Adrenal gland (tissue), 9 donors: ENCODE measurements at regions not wholly inside any gene's neighbourhood (a gene's known extent, or its start where the extent isn't known, plus 50 kb on each side); places are given as distances from the start of the nearest gene placed in this dataset.

ENCODE experiments used
- DNase-seq, 7 donors: peaks; one replicate each; pipeline ENCODE4 v3.0.0-alpha.2; 2019 to 2020
- H3K27ac ChIP-seq, 5 donors: fragments of 200-600 bp; sonication (generic) in 4 of 5; 1 replicate in 3 of 5; 2 replicates in 2 of 5; pipeline versions ENCODE4 v1.5.1 to v1.8.0; 2016 to 2020; ENCODE audit warnings: mild to moderate bottlenecking in 1 of 5
- H3K27me3 ChIP-seq: fragments of 200-600 bp; 2 replicates; pipeline ENCODE4 v1.8.0; 2021
- H3K36me3 ChIP-seq, 2 donors: fragments of 200-600 bp; replicated peaks in 1 of 2; 1 replicate in 1 of 2; 2 replicates in 1 of 2; pipeline versions ENCODE4 v1.5.1 to v1.8.0; 2018 to 2022
- H3K4me1 ChIP-seq, 2 donors: fragments of 200-600 bp; replicated peaks in 1 of 2; 1 replicate in 1 of 2; 2 replicates in 1 of 2; pipeline versions ENCODE4 v1.5.1 to v1.8.0; 2018 to 2021
- H3K4me3 ChIP-seq, 4 donors: fragments of 200-600 bp; sonication (generic) in 3 of 4; one replicate each; pipeline ENCODE4 v1.5.1; 2016 to 2018
- H3K9me3 ChIP-seq, 3 donors: fragments of 200-600 bp; sonication (generic) in 1 of 3; replicated peaks in 1 of 3; 1 replicate in 2 of 3; 2 replicates in 1 of 3; pipeline versions ENCODE4 v1.5.1 to v1.8.0; 2016 to 2021
- POLR2A ChIP-seq, 2 donors: fragments of 450-650 bp; IDR thresholded peaks; one replicate each; pipeline ENCODE4 v1.6.1; 2017; ENCODE audit warnings: antibody characterized with exemption in 2 of 2, mild to moderate bottlenecking in 2 of 2, moderate library complexity in 1 of 2
- WGBS, 4 donors: extraction: QIAGEN DNeasy Blood & Tissue Kit in 2 of 4; methylation state at CpG; one replicate each; pipeline versions ENCODE4 v1.1.5 to v1.1.7; 2013 to 2017; 5-methylcytosine and 5-hydroxymethylcytosine counted together
- intact Hi-C, 2 donors: fragments of 100-400 bp; cut with DNase I; formaldehyde crosslinking; loops; one replicate each; pipeline versions ENCODE4 v1.14.1 to v1.15.0; 2022 to 2023
- TF ChIP-seq, protein P1 (sequence below), 6 experiments: fragments of 450-650 bp in 4 of 6; fragments of 200-600 bp in 2 of 6; sonication (generic) in 1 of 6; IDR thresholded peaks; 1 replicate in 5 of 6; 2 replicates in 1 of 6; pipeline versions ENCODE4 v1.5.1 to v1.8.0; 2016 to 2021; ENCODE audit warnings: antibody characterized with exemption in 6 of 6, mild to moderate bottlenecking in 2 of 6, moderate library complexity in 1 of 6
- donor health status: healthy with polysubstance abuse.
- donor health status: Bipolar disorder and iron deficiency.
- donor health status: DM: yes; HTN: yes; CAD: no.
- donor health status: DM: no; HTN: no; CAD: no.
- donor health status: DM: no; HTN: no; CAD: no.

DNA sequence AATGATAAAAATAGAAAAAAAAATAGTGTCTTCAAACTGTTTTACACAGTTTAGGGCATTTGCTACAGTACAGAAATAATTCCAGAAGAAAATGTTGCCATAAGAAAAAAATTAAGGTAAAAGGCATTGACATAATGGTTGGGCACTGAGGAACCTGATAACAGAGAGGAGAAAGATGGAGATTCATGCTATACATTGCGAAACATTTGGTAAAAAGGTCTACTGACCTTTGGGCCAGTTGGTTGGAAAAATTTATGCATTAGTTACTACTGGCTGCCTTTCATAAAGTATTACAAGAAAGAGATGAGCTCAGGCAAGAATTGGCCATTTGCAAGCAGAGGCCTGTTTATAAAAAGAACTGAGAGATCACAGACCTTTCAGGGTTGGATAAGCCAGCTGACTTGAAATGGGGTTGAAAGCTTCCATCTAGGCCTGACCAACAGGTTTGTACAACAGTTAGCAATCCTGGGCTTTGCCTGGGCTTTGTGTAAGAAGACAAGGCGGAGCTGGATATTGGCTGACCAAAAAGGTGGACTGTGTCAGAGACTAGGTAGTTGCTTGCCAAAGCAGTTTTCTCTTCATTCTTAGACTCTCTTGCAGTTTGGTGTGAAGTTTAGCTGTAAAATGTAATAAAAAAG is 166.6 kb upstream of the MCTP2 start:
- Histone ChIP-seq H3K4me1 (no peaks in the 10 kb centered on the region), H3K36me3 (no peaks in the 10 kb centered on the region), H3K27me3 (no peaks in the 10 kb centered on the region), H3K4me3 (no peak overlapping the region), H3K27ac (no peak overlapping the region), H3K9me3 (no peaks in the 10 kb centered on the region)
- TF ChIP-seq POLR2A (IDR thresholded peaks at IDR 0.05), result no peak
- TF ChIP-seq, protein P1, sequence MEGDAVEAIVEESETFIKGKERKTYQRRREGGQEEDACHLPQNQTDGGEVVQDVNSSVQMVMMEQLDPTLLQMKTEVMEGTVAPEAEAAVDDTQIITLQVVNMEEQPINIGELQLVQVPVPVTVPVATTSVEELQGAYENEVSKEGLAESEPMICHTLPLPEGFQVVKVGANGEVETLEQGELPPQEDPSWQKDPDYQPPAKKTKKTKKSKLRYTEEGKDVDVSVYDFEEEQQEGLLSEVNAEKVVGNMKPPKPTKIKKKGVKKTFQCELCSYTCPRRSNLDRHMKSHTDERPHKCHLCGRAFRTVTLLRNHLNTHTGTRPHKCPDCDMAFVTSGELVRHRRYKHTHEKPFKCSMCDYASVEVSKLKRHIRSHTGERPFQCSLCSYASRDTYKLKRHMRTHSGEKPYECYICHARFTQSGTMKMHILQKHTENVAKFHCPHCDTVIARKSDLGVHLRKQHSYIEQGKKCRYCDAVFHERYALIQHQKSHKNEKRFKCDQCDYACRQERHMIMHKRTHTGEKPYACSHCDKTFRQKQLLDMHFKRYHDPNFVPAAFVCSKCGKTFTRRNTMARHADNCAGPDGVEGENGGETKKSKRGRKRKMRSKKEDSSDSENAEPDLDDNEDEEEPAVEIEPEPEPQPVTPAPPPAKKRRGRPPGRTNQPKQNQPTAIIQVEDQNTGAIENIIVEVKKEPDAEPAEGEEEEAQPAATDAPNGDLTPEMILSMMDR (IDR thresholded peaks at IDR 0.05), result no peak
- no peak for DNase-seq
- WGBS, 4 donors, result 87 to 93% (median 90%) methylated on average over 2 of the region's 2 CpGs
- intact Hi-C loops, result no loop called here

DNA sequence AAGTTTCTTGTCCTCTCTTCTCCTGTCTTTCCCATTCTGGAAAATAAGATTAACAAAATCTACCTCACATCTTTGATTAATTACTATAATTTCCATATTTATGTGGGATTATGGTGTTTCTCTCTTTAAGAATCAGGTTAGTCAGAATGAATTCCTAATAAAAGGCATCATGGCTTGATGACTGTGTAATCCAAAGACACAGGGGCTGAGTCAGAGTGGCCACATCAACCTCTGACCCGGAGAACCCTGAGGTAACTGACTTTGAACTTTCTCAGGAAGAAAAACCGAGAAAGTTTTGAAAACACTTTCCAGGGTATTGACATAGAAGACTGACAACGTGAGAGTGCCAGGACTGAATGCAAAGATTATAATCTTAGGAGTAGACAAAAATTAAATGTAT is 170.3 kb upstream of the MCTP2 start:
- Histone ChIP-seq H3K4me3 (no peak overlapping the region), H3K4me1 (no peaks in the 10 kb centered on the region), H3K9me3 (no peaks in the 10 kb centered on the region), H3K27me3 (no peaks in the 10 kb centered on the region), H3K36me3 (no peaks in the 10 kb centered on the region), H3K27ac (no peak overlapping the region)
- 65 to 76% (median 70%) methylated on average over 3 of the region's 3 CpGs for WGBS, 4 donors
- no peak for DNase-seq
- intact Hi-C loops, result no loop called here
- TF ChIP-seq POLR2A (IDR thresholded peaks at IDR 0.05), result no peak
- TF ChIP-seq, protein P1 (IDR thresholded peaks at IDR 0.05), result no peak

DNA sequence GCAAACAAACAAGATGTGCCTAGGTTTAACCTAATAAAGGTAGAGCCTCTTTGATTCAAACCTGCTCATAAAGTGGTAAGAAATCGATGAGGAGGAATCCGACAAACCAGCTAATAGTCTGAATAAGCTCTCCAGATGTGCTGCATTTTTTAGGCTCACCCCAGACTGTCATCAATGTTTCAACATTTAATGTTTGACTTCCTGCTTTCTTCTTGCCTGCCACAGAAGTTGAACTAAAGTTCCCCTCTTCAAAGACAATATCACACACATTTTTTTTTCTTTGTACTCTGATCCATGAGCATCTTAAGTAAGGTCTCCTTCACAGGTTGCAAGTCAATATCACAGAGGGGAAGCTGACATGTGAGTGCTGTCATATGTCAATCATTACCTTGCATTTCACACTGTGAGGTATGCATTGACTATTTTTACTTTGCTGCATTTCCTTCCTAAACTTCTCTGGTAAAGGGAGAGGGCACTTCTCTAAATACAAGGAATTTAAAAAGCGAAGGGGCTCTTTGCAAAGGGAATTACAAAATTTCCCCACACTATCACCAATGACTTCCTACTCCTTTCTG is 172.3 kb upstream of the MCTP2 start:
- Histone ChIP-seq H3K27me3 (no peaks in the 10 kb centered on the region), H3K9me3 (no peaks in the 10 kb centered on the region), H3K27ac (no peak overlapping the region), H3K4me1 (no peaks in the 10 kb centered on the region), H3K4me3 (no peak overlapping the region), H3K36me3 (no peaks in the 10 kb centered on the region)
- 47 to 55% (median 50%) methylated on average over 3 of the region's 3 CpGs for WGBS, 4 donors
- intact Hi-C loops, result no loop called here
- no peak for DNase-seq
- TF ChIP-seq, protein P1 (IDR thresholded peaks at IDR 0.05), result no peak
- TF ChIP-seq POLR2A (IDR thresholded peaks at IDR 0.05), result no peak

DNA sequence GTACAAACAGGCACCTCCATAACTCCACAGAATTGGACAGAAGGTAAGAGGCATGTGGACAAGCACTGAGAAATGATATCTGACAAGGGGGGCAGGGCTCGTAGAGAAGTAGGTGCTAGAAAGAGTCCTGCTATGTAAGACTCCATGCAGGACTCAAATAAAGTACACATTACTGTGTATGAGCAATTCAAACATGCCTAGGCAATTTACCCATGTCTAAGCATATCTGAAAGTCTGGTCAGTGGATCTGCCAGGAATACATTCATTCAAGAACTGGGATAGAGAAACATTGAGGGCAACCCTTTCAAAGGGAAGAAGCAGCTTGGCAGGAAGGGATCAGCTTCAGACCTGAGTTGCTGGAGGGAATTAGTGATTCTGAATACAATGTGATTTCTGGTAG is 174.1 kb upstream of the MCTP2 start:
- WGBS, 4 donors, result 76 to 88% (median 81%) methylated on average over 1 of the region's 1 CpG
- Histone ChIP-seq H3K4me3 (no peak overlapping the region), H3K27ac (no peak overlapping the region), H3K36me3 (no peaks in the 10 kb centered on the region), H3K27me3 (no peaks in the 10 kb centered on the region), H3K4me1 (no peaks in the 10 kb centered on the region), H3K9me3 (no peaks in the 10 kb centered on the region)
- intact Hi-C loops, result no loop called here
- no peak for TF ChIP-seq POLR2A (IDR thresholded peaks at IDR 0.05)
- TF ChIP-seq, protein P1 (IDR thresholded peaks at IDR 0.05), result no peak
- no peak for DNase-seq
